HG03457 (cell line): ENCODE measurements at regions not wholly inside any gene's neighbourhood (a gene's known extent, or its start where the extent isn't known, plus 50 kb on each side); places are given as distances from the start of the nearest gene placed in this dataset.
"Not testable (repeated sequence)": the region's sequence is repeated elsewhere in the genome, so short reads cannot be mapped to it uniquely, and the experiment has no call there.

ENCODE experiments used
- ATAC-seq: cut with Tn5 transposase; IDR thresholded peaks from one replicate; pipeline ENCODE4 v1.9.1; 2021; ENCODE audit warnings: moderate number of reproducible peaks; ENCODE audit not compliant: unreplicated experiment

- ATAC-seq: no peak
These were observed 63.3 kb downstream of the POU4F1 start for GRCh38 chr13:78540058-78540457.

GRCh38 chr13:78526044-78526443 lies 77.3 kb downstream of the POU4F1 start:
- not testable (repeated sequence) for ATAC-seq

- ATAC-seq: no peak
These were observed 78.4 kb downstream of the POU4F1 start for GRCh38 chr13:78524936-78525335.

- no peak for ATAC-seq
These were observed 82.3 kb downstream of the POU4F1 start for GRCh38 chr13:78521091-78521490.

- ATAC-seq: no peak
These were observed 82.9 kb downstream of the POU4F1 start for GRCh38 chr13:78520425-78520824.

GRCh38 chr13:78518482-78518881 lies 84.9 kb downstream of the POU4F1 start:
- not testable (repeated sequence) for ATAC-seq

GRCh38 chr13:78499802-78500201 lies 103.5 kb downstream of the POU4F1 start:
- no peak for ATAC-seq

GRCh38 chr13:78497702-78498355 lies 105.5 kb downstream of the POU4F1 start:
- no peak for ATAC-seq

GRCh38 chr13:78491978-78492377 lies 111.4 kb downstream of the POU4F1 start:
- ATAC-seq: no peak

GRCh38 chr13:78490225-78490624 lies 113.1 kb downstream of the POU4F1 start:
- not testable (repeated sequence) for ATAC-seq

- ATAC-seq: no peak
These were observed 115.6 kb downstream of the POU4F1 start for GRCh38 chr13:78487707-78488106.

GRCh38 chr13:78485803-78486202 lies 117.5 kb downstream of the POU4F1 start:
- no peak for ATAC-seq

GRCh38 chr13:78478183-78478582 lies 125.2 kb downstream of the POU4F1 start:
- ATAC-seq: no peak

- no peak for ATAC-seq
These were observed 126.4 kb downstream of the POU4F1 start for GRCh38 chr13:78476910-78477309.

GRCh38 chr13:78468621-78469020 lies 134.7 kb downstream of the POU4F1 start:
- ATAC-seq: no peak

GRCh38 chr13:78465250-78465649 lies 138.1 kb downstream of the POU4F1 start:
- no peak for ATAC-seq

- no peak for ATAC-seq
These were observed 143.2 kb downstream of the POU4F1 start for GRCh38 chr13:78460176-78460575.

- no peak for ATAC-seq
These were observed 159.5 kb downstream of the POU4F1 start for GRCh38 chr13:78443839-78444238.

- no peak for ATAC-seq
These were observed 165.6 kb downstream of the POU4F1 start for GRCh38 chr13:78437781-78438180.

- no peak for ATAC-seq
These were observed 167.0 kb downstream of the POU4F1 start for GRCh38 chr13:78436311-78436710.

GRCh38 chr13:78431328-78431727 lies 172.0 kb downstream of the POU4F1 start:
- no peak for ATAC-seq

- ATAC-seq: no peak
These were observed 172.5 kb downstream of the POU4F1 start for GRCh38 chr13:78430811-78431210.

- no peak for ATAC-seq
These were observed 173.1 kb downstream of the POU4F1 start for GRCh38 chr13:78430166-78430791.
